ENCODE measurements at regions not wholly inside any gene's neighbourhood (a gene's known extent, or its start where the extent isn't known, plus 50 kb on each side); places are given as distances from the start of the nearest gene placed in this dataset.
"Not testable (repeated sequence)": the region's sequence is repeated elsewhere in the genome, so short reads cannot be mapped to it uniquely, and the experiment has no call there.

DNA sequence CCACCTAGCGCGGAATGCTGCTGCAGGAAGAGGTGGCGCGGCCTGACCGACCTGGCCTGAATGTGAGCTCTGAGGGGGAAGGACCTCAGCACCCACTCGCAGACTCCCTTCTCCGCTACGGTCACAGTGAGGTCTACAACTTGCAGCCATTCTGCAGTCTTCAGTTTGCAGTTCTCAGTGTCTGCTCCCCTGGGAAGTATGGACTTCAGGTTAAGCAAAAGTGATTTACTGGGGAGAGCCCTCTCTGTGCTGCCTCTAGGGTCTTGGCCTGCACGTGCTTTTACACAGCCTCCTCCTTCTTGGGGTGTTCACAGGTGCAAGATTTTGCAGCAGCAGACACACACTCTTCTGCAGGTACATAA lies 296.0 kb downstream of the OMA1 start:
- no peak for DNase-seq

- DNase-seq, result peak; percentile 52
Measured at GRCh38 chr1:58249737-58250586, 296.6 kb downstream of the OMA1 start.

DNA sequence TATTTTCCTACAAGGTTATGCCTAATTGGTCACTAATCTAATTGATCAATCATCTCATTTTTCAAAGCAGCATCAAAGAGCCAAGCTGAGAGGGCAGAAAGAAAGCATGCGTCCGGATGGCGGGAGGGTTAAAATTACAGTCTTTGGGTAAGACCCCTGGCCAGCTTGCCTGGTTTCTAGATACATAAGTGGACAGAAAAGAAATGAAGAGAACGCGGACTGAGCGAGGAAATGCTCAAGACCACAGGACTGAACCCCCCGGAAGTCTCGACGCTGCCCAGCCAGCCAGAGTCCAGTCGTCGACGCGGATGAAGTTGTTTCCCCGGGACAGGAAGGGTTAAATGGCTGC lies 297.2 kb downstream of the OMA1 start:
- DNase-seq, result no peak

DNA sequence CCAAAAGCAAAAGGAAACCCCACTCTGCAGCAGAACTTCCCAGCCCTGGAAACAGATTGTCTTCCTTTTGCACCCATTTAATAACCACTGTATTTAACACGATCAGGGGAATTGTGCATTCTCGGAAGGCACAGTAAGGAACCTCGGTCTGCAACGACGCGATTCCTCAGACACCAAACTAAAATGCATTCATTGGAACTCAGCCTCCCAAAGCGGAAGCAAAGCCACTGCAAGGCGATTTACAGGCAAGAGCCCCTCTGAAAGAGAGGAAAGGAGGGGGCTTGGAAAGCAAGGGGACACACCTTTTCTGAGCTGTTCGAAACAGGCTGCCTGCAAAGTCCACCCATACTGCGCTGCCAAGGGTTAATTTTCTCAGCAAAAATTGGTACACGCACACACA lies 297.7 kb downstream of the OMA1 start:
- DNase-seq, result no peak

DNA sequence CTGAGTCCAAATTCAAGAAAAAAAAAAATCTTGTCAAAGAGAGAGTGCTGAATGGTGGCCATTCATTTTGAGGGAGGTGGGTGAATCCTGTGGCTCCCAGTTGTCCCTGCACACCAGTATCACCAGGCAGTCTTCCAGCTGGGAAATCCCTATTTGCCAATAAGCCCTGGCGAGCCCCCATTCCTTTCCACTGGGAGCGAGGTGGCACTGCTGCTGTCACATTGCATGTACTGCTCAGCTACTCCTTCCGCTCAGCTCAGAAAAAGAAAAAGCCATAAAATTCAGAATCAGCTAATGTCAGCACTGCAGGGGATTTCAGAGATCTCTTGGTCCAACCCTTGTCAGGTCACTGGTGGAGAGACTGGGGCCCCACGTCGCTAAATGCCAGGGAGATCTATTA lies 298.5 kb downstream of the OMA1 start:
- DNase-seq, result no peak

- no peak for DNase-seq
Measured at GRCh38 chr1:58246549-58246948, 300.0 kb downstream of the OMA1 start.

- DNase-seq, result no peak
Measured at GRCh38 chr1:58244872-58245271, 301.7 kb downstream of the OMA1 start.

GRCh38 chr1:58238846-58239245 lies 307.7 kb downstream of the OMA1 start:
- no peak for DNase-seq

GRCh38 chr1:58233729-58234128 lies 312.8 kb downstream of the OMA1 start:
- DNase-seq, result no peak

- DNase-seq, result no peak
Measured at GRCh38 chr1:58231204-58231603, 315.3 kb downstream of the OMA1 start.

GRCh38 chr1:58227604-58228003 lies 318.9 kb downstream of the OMA1 start:
- no peak for DNase-seq

DNA sequence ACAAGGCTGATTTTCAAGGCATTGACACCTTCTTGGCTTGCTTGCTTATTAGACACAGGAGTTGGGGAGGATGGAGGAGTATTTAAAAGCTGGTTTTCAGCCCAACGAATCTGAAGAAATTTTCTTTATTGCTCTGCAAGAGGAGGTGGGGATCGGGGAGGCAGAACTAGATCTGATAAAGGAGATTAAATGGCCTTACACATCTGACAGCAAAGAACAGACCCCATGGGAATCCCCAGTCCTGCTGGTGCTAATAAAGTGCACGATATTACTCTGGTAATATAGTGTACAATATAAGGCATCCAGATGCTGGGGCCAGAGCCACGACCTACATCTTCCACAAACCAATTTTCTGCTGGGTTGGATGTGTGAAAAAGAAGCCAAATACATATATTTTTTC lies 323.0 kb downstream of the OMA1 start:
- no peak for DNase-seq

DNA sequence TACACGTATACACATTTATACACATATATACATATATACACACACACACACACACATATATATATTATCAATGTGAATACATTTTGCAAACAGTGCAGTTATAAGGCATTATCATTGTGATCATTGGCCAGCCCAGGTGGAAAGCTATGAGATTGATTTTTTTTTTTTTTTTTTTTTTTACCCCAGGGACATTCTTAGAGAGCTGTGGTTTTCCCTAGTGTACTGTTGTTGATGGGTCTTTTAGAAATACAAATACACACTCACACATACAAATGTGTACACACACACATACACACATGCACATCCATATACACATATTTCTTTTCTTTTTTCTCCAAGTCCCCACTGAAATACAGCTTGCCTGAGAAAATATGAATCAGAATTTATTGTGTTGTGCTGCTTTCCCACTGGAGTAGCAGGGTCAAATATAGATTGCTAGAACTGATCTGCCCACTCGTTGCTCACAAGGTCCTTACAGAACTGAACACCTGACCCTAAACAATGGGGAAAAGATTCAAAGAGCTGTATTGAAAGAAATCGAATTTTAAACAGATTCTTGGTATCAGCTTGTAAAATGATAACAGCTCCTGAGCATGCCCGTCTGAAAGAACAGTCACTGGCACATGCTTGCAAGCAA lies 325.6 kb downstream of the OMA1 start:
- DNase-seq, result no peak

- not testable (repeated sequence) for DNase-seq
Measured at GRCh38 chr1:58216169-58216568, 330.4 kb downstream of the OMA1 start.

DNA sequence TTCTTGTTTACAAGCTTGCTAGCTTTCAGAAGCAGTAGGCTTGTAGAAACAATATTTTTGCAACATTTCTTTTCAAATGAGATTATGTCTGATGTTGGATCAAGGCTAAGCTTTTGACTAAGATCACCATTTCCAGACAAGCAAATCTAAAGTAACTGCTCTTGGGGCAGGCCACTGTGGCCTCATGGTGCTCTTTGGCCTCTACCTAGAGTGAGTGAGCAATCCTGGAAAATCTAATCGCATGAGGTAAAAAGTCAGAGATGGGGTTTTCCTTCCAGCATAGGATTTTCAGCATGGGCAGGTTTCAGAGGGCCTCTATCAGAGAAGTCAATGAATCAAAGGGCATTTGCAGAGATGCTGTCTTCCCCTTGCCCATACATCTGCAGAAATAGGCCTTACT lies 331.9 kb downstream of the OMA1 start:
- DNase-seq, result no peak

DNA sequence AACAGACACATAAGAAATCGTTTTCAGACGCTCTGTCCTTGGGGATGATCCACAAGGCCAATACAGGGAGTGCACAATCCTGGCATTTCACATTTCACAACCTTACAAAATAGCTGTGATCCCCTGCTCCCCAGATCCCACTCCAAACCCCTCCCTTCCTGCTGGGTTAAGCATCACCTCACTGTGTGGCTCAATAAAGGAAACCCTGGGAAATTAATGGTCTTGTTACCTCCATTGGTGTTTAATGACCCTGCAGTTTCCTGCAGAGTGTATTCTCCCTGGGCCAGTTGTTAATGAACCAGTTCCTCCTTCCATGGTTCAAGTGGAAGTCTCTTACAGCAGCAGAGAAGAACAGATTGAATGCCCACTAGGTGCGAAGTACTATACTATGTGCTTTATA lies 334.7 kb downstream of the OMA1 start:
- no peak for DNase-seq

DNA sequence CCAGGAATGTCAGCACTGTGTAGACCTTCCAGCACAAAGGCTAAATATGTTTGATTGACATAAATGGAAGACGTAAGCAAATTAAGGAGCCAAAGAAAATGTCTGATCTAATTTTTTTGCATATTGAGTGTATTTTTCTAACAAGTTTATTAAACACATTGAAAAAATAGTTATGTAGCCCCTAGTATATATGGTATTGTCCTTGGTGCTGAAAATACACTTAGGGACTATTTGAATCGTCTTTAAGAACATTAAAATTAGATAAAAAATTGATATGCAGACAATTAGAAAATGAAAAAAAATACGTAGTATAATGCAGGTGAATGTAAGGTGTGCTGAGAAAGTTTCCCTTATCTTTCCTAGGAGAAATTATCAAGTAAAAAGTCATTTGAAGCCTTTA lies 337.0 kb downstream of the OMA1 start:
- no peak for DNase-seq

- DNase-seq, result no peak
Measured at GRCh38 chr1:58206749-58207148, 339.8 kb downstream of the OMA1 start.

DNA sequence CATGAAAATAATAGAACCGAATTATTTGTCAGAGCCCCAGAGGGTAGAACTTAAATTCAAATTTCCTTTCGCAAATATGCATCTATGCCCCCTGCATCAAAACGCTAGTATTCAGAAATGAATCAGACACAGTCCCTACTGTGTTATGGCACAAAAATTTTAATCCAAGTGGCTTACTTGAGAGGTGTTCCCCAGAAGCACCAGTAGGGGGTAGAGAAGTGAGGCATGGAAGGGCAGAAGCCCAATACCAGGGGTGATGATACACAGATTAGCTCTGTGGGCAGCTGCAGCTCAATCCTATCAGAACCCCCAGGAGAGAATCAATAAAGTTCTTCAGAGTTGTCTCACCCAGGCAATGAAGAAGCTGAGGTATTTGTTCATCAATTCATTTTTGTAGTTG lies 342.2 kb downstream of the OMA1 start:
- no peak for DNase-seq

DNA sequence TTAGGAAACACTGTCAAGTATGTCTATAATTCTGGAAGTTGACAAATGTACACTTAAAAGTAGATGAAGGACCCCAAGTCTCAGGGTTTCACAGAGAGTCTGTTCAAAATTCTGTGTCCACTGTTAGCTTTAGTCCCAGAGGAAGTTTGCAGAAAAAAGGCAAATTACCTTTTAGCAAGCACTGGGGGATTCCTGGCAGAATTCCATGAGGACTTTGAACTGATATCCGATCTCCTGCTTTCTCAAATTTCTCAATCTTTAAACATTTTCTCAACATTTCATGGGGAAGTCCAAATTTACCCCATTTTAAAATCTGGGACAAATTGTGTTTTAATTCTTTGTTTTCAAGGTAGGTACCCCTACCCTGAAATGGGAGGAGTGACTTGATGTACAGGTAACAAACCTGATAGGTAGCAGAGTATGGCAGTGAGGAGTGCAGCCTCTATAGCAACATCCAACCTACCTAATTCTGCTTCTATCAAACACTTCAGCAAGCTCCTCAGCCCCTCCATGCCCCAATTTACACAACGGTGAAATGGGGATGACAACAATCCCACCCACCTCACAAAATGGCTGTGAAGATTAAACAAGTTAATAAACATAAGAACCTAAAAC lies 344.9 kb downstream of the OMA1 start:
- no peak for DNase-seq

- no peak for DNase-seq
Measured at GRCh38 chr1:58200437-58200836, 346.1 kb downstream of the OMA1 start.

GRCh38 chr1:58197811-58198210 lies 348.7 kb downstream of the OMA1 start:
- DNase-seq, result no peak

DNA sequence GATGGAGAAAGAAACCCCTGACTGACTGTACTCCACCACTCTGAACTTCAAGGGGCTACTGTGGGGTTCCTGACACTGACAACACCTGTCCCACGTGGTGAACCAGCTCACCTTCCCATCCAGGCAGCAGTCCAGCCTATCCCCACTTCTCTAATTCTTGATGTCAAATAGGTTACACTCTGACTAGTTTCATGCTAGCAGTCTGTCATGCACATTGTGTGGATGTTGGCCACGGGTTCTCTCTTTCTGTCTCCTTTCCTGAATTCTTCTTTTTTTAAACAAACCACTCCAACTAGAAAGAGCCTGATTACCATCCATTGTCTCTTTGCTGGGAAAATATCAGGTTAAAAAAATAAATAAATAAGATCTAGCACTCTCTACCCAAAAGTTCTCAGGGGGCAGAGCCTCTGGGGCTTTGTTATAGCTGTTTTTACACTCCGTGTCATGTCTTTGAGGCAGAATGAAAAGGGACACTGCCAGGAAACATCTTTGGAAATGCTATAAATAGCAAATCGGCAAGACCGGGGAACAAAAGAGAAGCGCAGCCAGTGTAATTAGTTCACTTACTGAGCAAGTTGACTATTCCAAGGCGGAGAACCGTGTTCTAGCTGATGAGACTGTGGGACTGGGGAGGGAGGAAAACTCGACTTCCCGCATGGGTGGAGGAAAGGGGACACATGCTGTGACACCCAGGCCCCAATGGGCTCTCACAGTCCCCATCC lies 356.1 kb downstream of the OMA1 start:
- no peak for DNase-seq
